ENCODE measurements at regions not wholly inside any gene's neighbourhood (a gene's known extent, or its start where the extent isn't known, plus 50 kb on each side); places are given as distances from the start of the nearest gene placed in this dataset.

DNA sequence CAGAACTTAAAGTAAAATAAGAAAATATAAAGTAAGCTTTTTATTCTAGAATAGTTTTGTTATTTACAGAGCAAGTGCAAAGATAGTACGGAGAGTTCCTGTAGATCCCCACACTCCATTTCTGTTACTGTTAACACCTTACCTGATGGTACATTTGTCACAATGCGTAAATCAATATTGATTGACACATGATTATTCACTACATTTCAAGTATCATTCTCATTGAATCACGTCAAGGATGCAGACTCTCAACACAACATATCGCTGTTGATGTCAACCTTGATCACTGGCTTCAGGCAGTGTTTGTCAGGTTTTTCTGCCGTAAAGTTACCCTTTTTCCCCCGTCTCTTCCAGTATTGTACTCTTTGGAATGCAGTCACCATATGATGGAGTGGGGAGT lies 64.2 kb upstream of the WSCD1 start:
- H3K4me1 Mint-ChIP-seq (ENCODE audit: low read depth, unreplicated experiment): no peaks in the 10 kb centered on the region
- TF ChIP-seq, protein P1, sequence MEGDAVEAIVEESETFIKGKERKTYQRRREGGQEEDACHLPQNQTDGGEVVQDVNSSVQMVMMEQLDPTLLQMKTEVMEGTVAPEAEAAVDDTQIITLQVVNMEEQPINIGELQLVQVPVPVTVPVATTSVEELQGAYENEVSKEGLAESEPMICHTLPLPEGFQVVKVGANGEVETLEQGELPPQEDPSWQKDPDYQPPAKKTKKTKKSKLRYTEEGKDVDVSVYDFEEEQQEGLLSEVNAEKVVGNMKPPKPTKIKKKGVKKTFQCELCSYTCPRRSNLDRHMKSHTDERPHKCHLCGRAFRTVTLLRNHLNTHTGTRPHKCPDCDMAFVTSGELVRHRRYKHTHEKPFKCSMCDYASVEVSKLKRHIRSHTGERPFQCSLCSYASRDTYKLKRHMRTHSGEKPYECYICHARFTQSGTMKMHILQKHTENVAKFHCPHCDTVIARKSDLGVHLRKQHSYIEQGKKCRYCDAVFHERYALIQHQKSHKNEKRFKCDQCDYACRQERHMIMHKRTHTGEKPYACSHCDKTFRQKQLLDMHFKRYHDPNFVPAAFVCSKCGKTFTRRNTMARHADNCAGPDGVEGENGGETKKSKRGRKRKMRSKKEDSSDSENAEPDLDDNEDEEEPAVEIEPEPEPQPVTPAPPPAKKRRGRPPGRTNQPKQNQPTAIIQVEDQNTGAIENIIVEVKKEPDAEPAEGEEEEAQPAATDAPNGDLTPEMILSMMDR (IDR thresholded peaks at IDR 0.05; ENCODE audit: unreplicated experiment): no peak
- H3K27me3 Mint-ChIP-seq (ENCODE audit: unreplicated experiment): peaks cover 65% of the 10 kb centered on the region
- no peaks in the 10 kb centered on the region for H3K9me3 Mint-ChIP-seq (ENCODE audit: low read depth, unreplicated experiment)
- no peak overlapping the region for H3K27ac Mint-ChIP-seq (ENCODE audit: unreplicated experiment)
- no peak for DNase-seq
- no peak overlapping the region for H3K4me3 Mint-ChIP-seq (ENCODE audit: low read depth, unreplicated experiment)
- no TSS peak for BruUV-seq (replicated peaks)
- no peaks in the 10 kb centered on the region for H3K36me3 Mint-ChIP-seq (ENCODE audit: insufficient read depth, unreplicated experiment)
- intact Hi-C loops (cut with micrococcal nuclease; ENCODE audit: unreplicated experiment): no loop called here
- CTCF ChIA-PET: no interaction called here

DNA sequence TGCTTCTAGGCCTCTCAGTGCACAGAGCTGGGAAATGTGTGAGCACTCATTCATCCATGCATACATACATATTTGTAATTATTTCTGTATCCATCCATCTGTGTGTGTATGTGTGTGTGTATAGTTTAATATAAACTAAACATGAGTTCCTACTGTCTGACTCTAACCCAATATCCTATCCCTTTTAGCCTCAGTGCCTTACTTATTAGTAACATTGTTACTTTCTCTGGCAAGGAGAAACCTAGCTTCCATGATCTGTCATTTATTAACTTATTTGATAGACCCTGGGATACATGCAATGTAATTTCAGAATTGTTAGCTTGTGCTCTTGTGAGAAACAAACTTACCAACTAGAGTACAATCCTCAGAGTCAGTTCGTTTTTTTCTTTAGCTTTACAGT lies 59.0 kb upstream of the WSCD1 start:
- TF ChIP-seq, protein P1 (IDR thresholded peaks at IDR 0.05; ENCODE audit: unreplicated experiment): no peak
- Mint-ChIP-seq H3K36me3 (ENCODE audit: insufficient read depth, unreplicated experiment) (no peaks in the 10 kb centered on the region), H3K4me1 (ENCODE audit: low read depth, unreplicated experiment) (no peaks in the 10 kb centered on the region), H3K9me3 (ENCODE audit: low read depth, unreplicated experiment) (no peaks in the 10 kb centered on the region), H3K27me3 (ENCODE audit: unreplicated experiment) (peaks cover 56% of the 10 kb centered on the region), H3K4me3 (ENCODE audit: low read depth, unreplicated experiment) (no peak overlapping the region), H3K27ac (ENCODE audit: unreplicated experiment) (no peak overlapping the region)
- intact Hi-C loops (cut with micrococcal nuclease; ENCODE audit: unreplicated experiment): no loop called here
- CTCF ChIA-PET: no interaction called here
- no TSS peak for BruUV-seq (replicated peaks)
- no peak for DNase-seq

DNA sequence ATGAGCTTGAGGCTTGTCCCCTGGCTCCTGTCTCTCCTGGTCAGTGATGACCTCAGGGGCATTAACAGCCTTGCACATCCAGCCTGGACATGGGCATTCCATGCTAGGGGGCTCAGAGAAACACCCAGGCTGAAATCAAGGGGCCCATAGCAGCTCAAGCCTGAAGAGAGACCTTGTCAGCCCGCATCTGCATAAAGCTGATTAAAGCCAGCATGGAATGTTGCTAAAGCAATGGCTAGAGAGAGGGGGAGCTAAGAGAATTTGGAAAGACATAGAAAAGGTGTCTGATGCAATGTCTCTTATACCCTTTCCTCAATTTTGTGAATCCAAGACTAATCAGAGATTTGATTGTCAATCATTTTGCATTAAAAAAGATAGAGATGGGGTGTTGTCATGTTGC lies 51.4 kb upstream of the WSCD1 start:
- H3K27ac Mint-ChIP-seq (ENCODE audit: unreplicated experiment): no peak overlapping the region
- H3K4me1 Mint-ChIP-seq (ENCODE audit: low read depth, unreplicated experiment): no peaks in the 10 kb centered on the region
- TF ChIP-seq, protein P1 (IDR thresholded peaks at IDR 0.05; ENCODE audit: unreplicated experiment): no peak
- no peaks in the 10 kb centered on the region for H3K36me3 Mint-ChIP-seq (ENCODE audit: insufficient read depth, unreplicated experiment)
- H3K27me3 Mint-ChIP-seq (ENCODE audit: unreplicated experiment): peaks cover 61% of the 10 kb centered on the region
- no peaks in the 10 kb centered on the region for H3K9me3 Mint-ChIP-seq (ENCODE audit: low read depth, unreplicated experiment)
- no peak overlapping the region for H3K4me3 Mint-ChIP-seq (ENCODE audit: low read depth, unreplicated experiment)
- DNase-seq: no peak
- intact Hi-C loops (cut with micrococcal nuclease; ENCODE audit: unreplicated experiment): no loop called here
- CTCF ChIA-PET: no interaction called here
- no TSS peak for BruUV-seq (replicated peaks)

DNA sequence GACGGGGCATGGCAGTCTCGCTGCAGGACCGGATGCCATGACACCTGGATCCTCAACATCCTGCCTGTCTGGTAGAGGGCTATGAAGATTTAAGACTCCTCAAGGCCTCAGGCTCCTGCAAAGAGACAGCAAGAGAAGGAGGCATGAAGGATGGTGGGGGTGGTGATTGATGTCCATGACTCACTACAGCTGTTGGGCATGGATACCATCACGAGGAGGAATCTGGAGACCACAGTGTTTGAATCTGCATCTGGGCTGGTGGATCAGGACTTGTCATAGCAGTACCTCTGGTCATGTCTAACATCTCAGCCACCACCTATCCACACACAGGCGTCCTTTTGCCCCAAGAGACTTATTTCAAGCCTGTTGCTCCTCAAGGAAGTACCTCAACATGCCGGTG lies 50.2 kb upstream of the WSCD1 start:
- peaks cover 64% of the 10 kb centered on the region for H3K27me3 Mint-ChIP-seq (ENCODE audit: unreplicated experiment)
- no peak overlapping the region for H3K27ac Mint-ChIP-seq (ENCODE audit: unreplicated experiment)
- DNase-seq: no peak
- CTCF ChIA-PET: no interaction called here
- intact Hi-C loops (cut with micrococcal nuclease; ENCODE audit: unreplicated experiment): no loop called here
- TF ChIP-seq, protein P1 (IDR thresholded peaks at IDR 0.05; ENCODE audit: unreplicated experiment): no peak
- no peak overlapping the region for H3K4me3 Mint-ChIP-seq (ENCODE audit: low read depth, unreplicated experiment)
- BruUV-seq (replicated peaks): no TSS peak
- no peaks in the 10 kb centered on the region for H3K36me3 Mint-ChIP-seq (ENCODE audit: insufficient read depth, unreplicated experiment)
- no peaks in the 10 kb centered on the region for H3K4me1 Mint-ChIP-seq (ENCODE audit: low read depth, unreplicated experiment)
- H3K9me3 Mint-ChIP-seq (ENCODE audit: low read depth, unreplicated experiment): no peaks in the 10 kb centered on the region
